ENCODE measurements at regions not wholly inside any gene's neighbourhood (a gene's known extent, or its start where the extent isn't known, plus 50 kb on each side); places are given as distances from the start of the nearest gene placed in this dataset.

- H3K4me3 ChIP-seq (ENCODE audit: low read depth, low read length) = no peak overlapping the region
- TF ChIP-seq CTCF (IDR thresholded peaks at IDR 0.05; ENCODE audit: low read depth, low read length) = no peak
Measured at GRCh38 chrX:139304471-139304870, 226.1 kb upstream of the F9 start.

- TF ChIP-seq CTCF (IDR thresholded peaks at IDR 0.05; ENCODE audit: low read depth, low read length) = no peak
- H3K4me3 ChIP-seq (ENCODE audit: low read depth, low read length) = no peak overlapping the region
Measured at GRCh38 chrX:139299309-139299708, 231.2 kb upstream of the F9 start.

- H3K4me3 ChIP-seq (ENCODE audit: low read depth, low read length) = no peak overlapping the region
- no peak for TF ChIP-seq CTCF (IDR thresholded peaks at IDR 0.05; ENCODE audit: low read depth, low read length)
Measured at GRCh38 chrX:139298437-139298836, 232.1 kb upstream of the F9 start.

- TF ChIP-seq CTCF (IDR thresholded peaks at IDR 0.05; ENCODE audit: low read depth, low read length) = no peak
- H3K4me3 ChIP-seq (ENCODE audit: low read depth, low read length) = no peak overlapping the region
Measured at GRCh38 chrX:139297638-139298037, 232.9 kb upstream of the F9 start.

- no peak overlapping the region for H3K4me3 ChIP-seq (ENCODE audit: low read depth, low read length)
- TF ChIP-seq CTCF (IDR thresholded peaks at IDR 0.05; ENCODE audit: low read depth, low read length) = no peak
Measured at GRCh38 chrX:139293991-139294390, 236.5 kb upstream of the F9 start.

GRCh38 chrX:139290310-139290709 is 240.2 kb upstream of the F9 start:
- TF ChIP-seq CTCF (IDR thresholded peaks at IDR 0.05; ENCODE audit: low read depth, low read length) = no peak
- H3K4me3 ChIP-seq (ENCODE audit: low read depth, low read length) = no peak overlapping the region

- TF ChIP-seq CTCF (IDR thresholded peaks at IDR 0.05; ENCODE audit: low read depth, low read length) = no peak
- no peak overlapping the region for H3K4me3 ChIP-seq (ENCODE audit: low read depth, low read length)
Measured at GRCh38 chrX:139287155-139287924, 243.2 kb upstream of the F9 start.

All from WI38 (cell line).